Liver (tissue), 8 donors: ENCODE measurements at regions not wholly inside any gene's neighbourhood (a gene's known extent, or its start where the extent isn't known, plus 50 kb on each side); places are given as distances from the start of the nearest gene placed in this dataset.

Experiments
- DNase-seq: peaks from one replicate; pipeline ENCODE4 v3.0.0-alpha.2; 2017; ENCODE audit warnings: low spot score
- H3K27ac ChIP-seq, 2 donors: one replicate each; pipeline ENCODE4 v1.7.0; 2013; ENCODE audit warnings: inconsistent platforms in 2 of 2, low read length in 2 of 2, control low read depth in 1 of 2, low read depth in 1 of 2, mild to moderate bottlenecking in 1 of 2
- H3K27me3 ChIP-seq, 4 donors: one replicate each; pipeline versions ENCODE4 v1.6.1 to v1.7.0; 2013; ENCODE audit warnings: low read length in 3 of 4, inconsistent platforms in 1 of 4, mild to moderate bottlenecking in 1 of 4, moderate library complexity in 1 of 4; ENCODE audit not compliant: control insufficient read depth in 4 of 4, insufficient read depth in 4 of 4
- H3K36me3 ChIP-seq, 4 donors: one replicate each; pipeline versions ENCODE4 v1.6.1 to v1.7.0; 2013; ENCODE audit warnings: low read length in 3 of 4, mild to moderate bottlenecking in 3 of 4, low read depth in 1 of 4, moderate library complexity in 1 of 4; ENCODE audit not compliant: control insufficient read depth in 4 of 4, insufficient read depth in 3 of 4
- H3K4me1 ChIP-seq, 4 donors: one replicate each; pipeline versions ENCODE4 v1.6.1 to v1.7.0; 2013; ENCODE audit warnings: low read length in 3 of 4, mild to moderate bottlenecking in 3 of 4, moderate library complexity in 1 of 4; ENCODE audit not compliant: control insufficient read depth in 4 of 4, insufficient read depth in 4 of 4
- H3K4me3 ChIP-seq, 3 donors: one replicate each; pipeline versions ENCODE4 v1.6.1 to v1.7.0; 2013; ENCODE audit warnings: low read length in 3 of 3, control low read depth in 1 of 3, low read depth in 1 of 3, mild to moderate bottlenecking in 1 of 3
- H3K9ac ChIP-seq, 2 donors: one replicate each; pipeline ENCODE4 v1.7.0; 2013; ENCODE audit warnings: low read length in 2 of 2, mild to moderate bottlenecking in 2 of 2, moderate library complexity in 2 of 2, control low read depth in 1 of 2, low read depth in 1 of 2
- H3K9me3 ChIP-seq, 4 donors: one replicate each; pipeline versions ENCODE4 v1.6.1 to v1.7.0; 2013; ENCODE audit warnings: low read length in 3 of 4; ENCODE audit not compliant: control insufficient read depth in 4 of 4
- ATF3 ChIP-seq: IDR thresholded peaks from 2 replicates; pipeline ENCODE4 v1.6.1; 2016; ENCODE audit warnings: antibody characterized with exemption
- CTCF ChIP-seq: fragments of 150-350 bp; IDR thresholded peaks from 2 replicates; pipeline ENCODE4 v1.5.1; 2017; ENCODE audit warnings: improper control_type of control experiment, low read depth, low read length; ENCODE audit not compliant: missing input control
- EGR1 ChIP-seq, 2 donors: IDR thresholded peaks; 2 replicates each; pipeline ENCODE4 v1.6.1; 2016 to 2018; ENCODE audit warnings: antibody characterized with exemption in 2 of 2, low read depth in 2 of 2
- FOXA1 ChIP-seq: IDR thresholded peaks from 2 replicates; pipeline ENCODE4 v1.6.1; 2016; ENCODE audit warnings: antibody characterized with exemption
- FOXA2 ChIP-seq: IDR thresholded peaks from 2 replicates; pipeline ENCODE4 v1.6.1; 2016; ENCODE audit warnings: antibody characterized with exemption
- GABPA ChIP-seq, 2 donors: IDR thresholded peaks in 1 of 2; conservative IDR thresholded peaks in 1 of 2; 2 replicates each; pipeline ENCODE4 v1.6.1; 2016; ENCODE audit warnings: antibody characterized with exemption in 2 of 2, mild to moderate bottlenecking in 1 of 2, moderate library complexity in 1 of 2
- JUND ChIP-seq, 2 donors: IDR thresholded peaks; 2 replicates each; pipeline ENCODE4 v1.6.1; 2016; ENCODE audit warnings: antibody characterized with exemption in 2 of 2
- MAX ChIP-seq: IDR thresholded peaks from 2 replicates; pipeline ENCODE4 v1.6.1; 2016; ENCODE audit warnings: antibody characterized with exemption
- NR2F2 ChIP-seq: IDR thresholded peaks from 2 replicates; pipeline ENCODE4 v1.6.1; 2016; ENCODE audit warnings: antibody characterized with exemption
- RAD21 ChIP-seq, 2 donors: IDR thresholded peaks; 2 replicates each; pipeline ENCODE4 v1.6.1; 2016; ENCODE audit warnings: antibody characterized with exemption in 2 of 2, mild to moderate bottlenecking in 2 of 2
- REST ChIP-seq: IDR thresholded peaks from 2 replicates; pipeline ENCODE4 v1.6.1; 2016; ENCODE audit warnings: antibody characterized with exemption, mild to moderate bottlenecking
- RXRA ChIP-seq, 2 donors: IDR thresholded peaks; 2 replicates each; pipeline ENCODE4 v1.6.1; 2017 to 2018; ENCODE audit warnings: antibody characterized with exemption in 2 of 2, mild to moderate bottlenecking in 1 of 2
- SP1 ChIP-seq: IDR thresholded peaks from 2 replicates; pipeline ENCODE4 v1.6.1; 2018; ENCODE audit warnings: antibody characterized with exemption, mild to moderate bottlenecking
- TAF1 ChIP-seq: conservative IDR thresholded peaks from 2 replicates; pipeline ENCODE4 v1.6.1; 2016; ENCODE audit warnings: antibody characterized with exemption, mild to moderate bottlenecking
- ZBTB33 ChIP-seq: IDR thresholded peaks from 2 replicates; pipeline ENCODE4 v1.6.1; 2016; ENCODE audit warnings: antibody characterized with exemption
- WGBS: extraction: QIAGEN DNeasy Blood & Tissue Kit; methylation state at CpG from one replicate; pipeline ENCODE4 v1.1.7; 2013; 5-methylcytosine and 5-hydroxymethylcytosine counted together
- donor health status: healthy.
- donor health status: healthy.
- donor health status: healthy.
- donor health status: healthy.
- donor health status: healthy.

- Histone ChIP-seq H3K36me3 (no peaks in the 10 kb centered on the region), H3K27me3 (no peaks in the 10 kb centered on the region), H3K9ac (no peak overlapping the region), H3K4me3 (no peak overlapping the region), H3K9me3 (no peaks in the 10 kb centered on the region), H3K27ac (no peak overlapping the region), H3K4me1 (no peaks in the 10 kb centered on the region)
- WGBS: 77% methylated on average over 9 of the region's 9 CpGs
- TF ChIP-seq GABPA (IDR thresholded peaks at IDR 0.05 in 1 of 2, conservative IDR thresholded peaks at IDR 0.05 in 1 of 2): no peak
- TF ChIP-seq FOXA2: no peak
- TF ChIP-seq NR2F2: no peak
- no peak for TF ChIP-seq RXRA (IDR thresholded peaks at IDR 0.05)
- TF ChIP-seq SP1: no peak
- no peak for TF ChIP-seq MAX
- no peak for TF ChIP-seq RAD21 (IDR thresholded peaks at IDR 0.05)
- TF ChIP-seq ATF3: no peak
- TF ChIP-seq TAF1: no peak
- no peak for TF ChIP-seq ZBTB33
- no peak for DNase-seq
Measured at GRCh38 chr22:48516571-48516970, 1311.1 kb downstream of the BRD1 start.

- no peak for DNase-seq
- H3K9ac ChIP-seq: no peak overlapping the region
- H3K27ac ChIP-seq: no peak overlapping the region
- no peaks in the 10 kb centered on the region for H3K4me1 ChIP-seq
- H3K9me3 ChIP-seq: no peaks in the 10 kb centered on the region
- WGBS: 89% methylated on average over 24 of the region's 24 CpGs
- no peak overlapping the region for H3K4me3 ChIP-seq
- H3K36me3 ChIP-seq: no peaks in the 10 kb centered on the region
- H3K27me3 ChIP-seq: no peaks in the 10 kb centered on the region
- TF ChIP-seq MAX (no peak), REST (no peak), JUND (IDR thresholded peaks at IDR 0.05) (no peak), FOXA1 (no peak), EGR1 (IDR thresholded peaks at IDR 0.05; ENCODE audit: low read depth in 2 of 2) (no peak), CTCF (no peak), RXRA (IDR thresholded peaks at IDR 0.05) (no peak)
Measured at GRCh38 chr22:48515571-48516200, 1312.0 kb downstream of the BRD1 start.
